HUES48 (cell line): ENCODE measurements at regions not wholly inside any gene's neighbourhood (a gene's known extent, or its start where the extent isn't known, plus 50 kb on each side); places are given as distances from the start of the nearest gene placed in this dataset.

Experiments
- H3K27ac ChIP-seq: one replicate; pipeline ENCODE4 v1.7.0; 2013; ENCODE audit warnings: low read depth, low read length, inconsistent platforms
- H3K27me3 ChIP-seq: 2 replicates; pipeline ENCODE4 v1.6.1; 2013; ENCODE audit warnings: mild to moderate bottlenecking, low read length; ENCODE audit not compliant: control insufficient read depth, insufficient read depth
- H3K36me3 ChIP-seq: 2 replicates; pipeline ENCODE4 v1.6.1; 2013; ENCODE audit warnings: low read length; ENCODE audit not compliant: control insufficient read depth, insufficient read depth
- H3K4me1 ChIP-seq: 2 replicates; pipeline ENCODE4 v1.6.1; 2013; ENCODE audit warnings: mild to moderate bottlenecking, low read length; ENCODE audit not compliant: control insufficient read depth, insufficient read depth
- H3K4me3 ChIP-seq: 2 replicates; pipeline ENCODE4 v1.5.1; 2013; ENCODE audit warnings: mild to moderate bottlenecking, low read depth, low read length
- H3K9ac ChIP-seq: 2 replicates; pipeline ENCODE4 v1.6.1; 2013; ENCODE audit warnings: mild to moderate bottlenecking, low read depth, low read length, moderate library complexity
- H3K9me3 ChIP-seq: 2 replicates; pipeline ENCODE4 v1.6.1; 2013; ENCODE audit warnings: low read length; ENCODE audit not compliant: control insufficient read depth, insufficient read depth

DNA sequence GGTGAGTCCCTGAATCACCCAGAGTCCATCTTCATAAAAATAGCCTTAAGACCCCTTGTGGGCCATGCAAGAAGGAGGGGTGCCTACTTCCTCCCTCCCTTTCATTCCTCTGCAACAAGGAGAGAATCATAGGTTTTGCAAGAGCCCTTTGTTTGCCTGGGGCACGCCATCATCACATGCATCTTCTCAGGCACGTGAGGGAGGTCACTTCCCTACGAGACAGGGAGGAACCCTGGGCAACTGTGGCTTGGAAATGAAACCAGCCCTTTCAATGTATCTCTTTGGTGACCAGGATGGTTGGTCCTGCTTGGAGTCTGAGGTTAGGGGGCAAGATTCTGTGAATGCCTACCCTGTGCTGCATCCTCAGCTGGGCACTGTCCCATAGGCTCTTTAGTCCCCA lies 194.8 kb downstream of the MAFB start:
- H3K27ac ChIP-seq, result no peak overlapping the region
- no peaks in the 10 kb centered on the region for H3K9me3 ChIP-seq
- no peak overlapping the region for H3K4me3 ChIP-seq
- no peaks in the 10 kb centered on the region for H3K36me3 ChIP-seq
- no peak overlapping the region for H3K9ac ChIP-seq
- H3K27me3 ChIP-seq, result no peaks in the 10 kb centered on the region
- no peaks in the 10 kb centered on the region for H3K4me1 ChIP-seq

GRCh38 chr20:40493549-40493948 lies 195.5 kb downstream of the MAFB start:
- Histone ChIP-seq H3K4me3 (no peak overlapping the region), H3K9me3 (no peaks in the 10 kb centered on the region), H3K4me1 (no peaks in the 10 kb centered on the region), H3K27me3 (no peaks in the 10 kb centered on the region), H3K9ac (no peak overlapping the region), H3K27ac (no peak overlapping the region), H3K36me3 (no peaks in the 10 kb centered on the region)

DNA sequence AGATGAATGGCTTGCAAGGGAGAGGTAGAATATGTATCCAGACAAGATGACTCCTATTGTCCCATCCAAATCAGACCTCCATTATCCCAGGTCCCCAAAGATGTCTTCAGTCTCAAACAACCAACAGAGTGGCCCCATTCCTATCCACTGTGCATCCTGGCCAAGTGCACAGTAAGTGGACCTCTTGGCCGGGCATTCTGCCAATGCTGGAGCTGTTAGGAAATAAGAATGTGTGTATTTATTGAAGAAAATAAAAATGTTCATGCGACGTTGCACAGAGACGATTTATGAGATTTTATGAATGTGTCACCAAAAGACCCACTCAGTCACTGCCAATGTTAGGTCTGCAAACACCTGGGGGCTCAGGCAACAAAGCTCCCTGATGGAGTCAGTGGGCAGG lies 196.0 kb downstream of the MAFB start:
- H3K4me3 ChIP-seq, result no peak overlapping the region
- no peaks in the 10 kb centered on the region for H3K27me3 ChIP-seq
- no peaks in the 10 kb centered on the region for H3K9me3 ChIP-seq
- no peaks in the 10 kb centered on the region for H3K36me3 ChIP-seq
- H3K4me1 ChIP-seq, result no peaks in the 10 kb centered on the region
- H3K27ac ChIP-seq, result no peak overlapping the region
- H3K9ac ChIP-seq, result no peak overlapping the region

DNA sequence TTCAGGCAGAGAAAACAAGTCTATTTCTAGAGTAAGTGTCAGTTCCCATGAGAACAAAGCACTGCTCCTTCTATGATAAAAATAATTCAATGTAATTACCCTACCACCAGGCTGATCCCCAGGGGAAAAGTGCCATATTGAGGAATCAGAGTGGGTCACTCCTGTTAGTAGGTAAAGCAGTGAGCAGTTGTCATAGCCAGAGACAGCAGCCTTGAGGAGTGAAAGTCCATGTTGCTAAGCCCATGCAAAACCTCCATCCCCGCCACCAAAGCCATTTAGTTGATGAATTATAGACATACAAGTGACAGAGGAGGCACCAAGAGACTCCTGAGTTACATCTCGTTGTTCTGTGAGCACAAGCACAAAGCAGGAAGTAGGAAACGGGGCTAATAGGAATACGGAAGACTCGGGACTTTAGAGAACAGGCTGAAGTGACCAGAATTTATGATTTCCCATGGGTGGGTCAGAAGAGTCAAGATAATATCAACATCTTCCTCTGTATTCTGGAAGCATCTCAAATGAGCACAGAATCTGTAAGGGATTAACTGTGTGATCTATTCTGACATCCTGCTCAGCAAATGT lies 197.9 kb downstream of the MAFB start:
- Histone ChIP-seq H3K9ac (no peak overlapping the region), H3K36me3 (no peaks in the 10 kb centered on the region), H3K9me3 (no peaks in the 10 kb centered on the region), H3K27ac (no peak overlapping the region), H3K4me3 (no peak overlapping the region), H3K4me1 (no peaks in the 10 kb centered on the region), H3K27me3 (no peaks in the 10 kb centered on the region)

GRCh38 chr20:40489886-40490285 lies 199.2 kb downstream of the MAFB start:
- Histone ChIP-seq H3K4me1 (no peaks in the 10 kb centered on the region), H3K9ac (no peak overlapping the region), H3K9me3 (no peaks in the 10 kb centered on the region), H3K27me3 (no peaks in the 10 kb centered on the region), H3K27ac (no peak overlapping the region), H3K36me3 (no peaks in the 10 kb centered on the region), H3K4me3 (no peak overlapping the region)

GRCh38 chr20:40488401-40488800 lies 200.6 kb downstream of the MAFB start:
- H3K27me3 ChIP-seq, result no peaks in the 10 kb centered on the region
- H3K4me1 ChIP-seq, result no peaks in the 10 kb centered on the region
- no peak overlapping the region for H3K27ac ChIP-seq
- no peaks in the 10 kb centered on the region for H3K9me3 ChIP-seq
- H3K4me3 ChIP-seq, result no peak overlapping the region
- no peak overlapping the region for H3K9ac ChIP-seq
- no peaks in the 10 kb centered on the region for H3K36me3 ChIP-seq

- H3K36me3 ChIP-seq, result no peaks in the 10 kb centered on the region
- H3K27ac ChIP-seq, result no peak overlapping the region
- H3K4me1 ChIP-seq, result no peaks in the 10 kb centered on the region
- H3K9ac ChIP-seq, result no peak overlapping the region
- H3K4me3 ChIP-seq, result no peak overlapping the region
- no peaks in the 10 kb centered on the region for H3K27me3 ChIP-seq
- H3K9me3 ChIP-seq, result no peaks in the 10 kb centered on the region
These were observed 202.7 kb downstream of the MAFB start for GRCh38 chr20:40486297-40486696.

GRCh38 chr20:40481743-40482458 lies 207.1 kb downstream of the MAFB start:
- no peak overlapping the region for H3K4me3 ChIP-seq
- H3K9me3 ChIP-seq, result no peaks in the 10 kb centered on the region
- H3K27ac ChIP-seq, result no peak overlapping the region
- no peaks in the 10 kb centered on the region for H3K36me3 ChIP-seq
- no peaks in the 10 kb centered on the region for H3K27me3 ChIP-seq
- H3K9ac ChIP-seq, result no peak overlapping the region
- H3K4me1 ChIP-seq, result no peaks in the 10 kb centered on the region

DNA sequence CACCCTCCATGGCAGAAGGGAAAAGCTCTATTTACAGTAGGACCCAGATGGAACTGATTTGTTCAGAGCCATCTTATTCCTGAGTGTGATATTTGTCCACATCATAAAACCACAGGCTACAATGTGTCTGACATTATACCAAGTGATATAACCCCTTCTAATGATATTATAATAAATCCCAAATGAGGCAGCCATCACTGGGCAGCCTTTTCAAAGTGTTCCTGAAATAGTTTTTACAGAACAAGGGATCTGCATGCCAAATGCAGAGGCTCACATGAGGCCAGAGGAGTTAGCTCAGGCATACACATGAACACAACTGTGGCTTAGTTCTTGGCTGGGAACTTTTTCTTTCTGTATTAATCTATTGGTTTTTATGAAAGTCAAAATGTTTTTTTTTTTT lies 207.7 kb downstream of the MAFB start:
- Histone ChIP-seq H3K9ac (no peak overlapping the region), H3K4me1 (no peaks in the 10 kb centered on the region), H3K36me3 (no peaks in the 10 kb centered on the region), H3K4me3 (no peak overlapping the region), H3K27ac (no peak overlapping the region), H3K27me3 (no peaks in the 10 kb centered on the region), H3K9me3 (no peaks in the 10 kb centered on the region)

GRCh38 chr20:40477805-40478204 lies 211.2 kb downstream of the MAFB start:
- no peak overlapping the region for H3K27ac ChIP-seq
- H3K4me1 ChIP-seq, result no peaks in the 10 kb centered on the region

GRCh38 chr20:40476461-40476860 lies 212.6 kb downstream of the MAFB start:
- H3K36me3 ChIP-seq, result no peaks in the 10 kb centered on the region
- H3K9me3 ChIP-seq, result no peaks in the 10 kb centered on the region
- no peaks in the 10 kb centered on the region for H3K27me3 ChIP-seq
- no peak overlapping the region for H3K9ac ChIP-seq
- no peak overlapping the region for H3K4me3 ChIP-seq
- no peaks in the 10 kb centered on the region for H3K4me1 ChIP-seq
- H3K27ac ChIP-seq, result no peak overlapping the region

More at GRCh38 chr20:40477805-40478204, 211.2 kb downstream of the MAFB start:
- Histone ChIP-seq H3K27me3 (no peaks in the 10 kb centered on the region), H3K4me3 (no peak overlapping the region), H3K36me3 (no peaks in the 10 kb centered on the region), H3K9me3 (no peaks in the 10 kb centered on the region), H3K9ac (no peak overlapping the region)
